Ascending aorta (tissue), 2 donors: ENCODE measurements at regions not wholly inside any gene's neighbourhood (a gene's known extent, or its start where the extent isn't known, plus 50 kb on each side); places are given as distances from the start of the nearest gene placed in this dataset.

Experiments
- DNase-seq, 2 donors: peaks; one replicate each; pipeline ENCODE4 v3.0.0-alpha.2; 2019; ENCODE audit warnings: low spot score in 2 of 2
- H3K27ac ChIP-seq, 2 donors: fragments of 200-600 bp; sonication (generic); one replicate each; pipeline ENCODE4 v1.5.1; 2016 to 2017; ENCODE audit warnings: mild to moderate bottlenecking in 1 of 2
- H3K27me3 ChIP-seq: fragments of 200-600 bp; sonication (generic); one replicate; pipeline ENCODE4 v1.5.1; 2017
- H3K36me3 ChIP-seq, 2 donors: fragments of 200-600 bp; sonication (generic); one replicate each; pipeline ENCODE4 v1.5.1; 2016
- H3K4me1 ChIP-seq, 2 donors: fragments of 200-600 bp; sonication (generic); one replicate each; pipeline ENCODE4 v1.5.1; 2016 to 2017; ENCODE audit warnings: mild to moderate bottlenecking in 1 of 2
- H3K4me3 ChIP-seq, 2 donors: fragments of 200-600 bp; sonication (generic); one replicate each; pipeline ENCODE4 v1.5.1; 2016 to 2017; ENCODE audit warnings: mild to moderate bottlenecking in 1 of 2
- H3K9me3 ChIP-seq, 2 donors: fragments of 200-600 bp; sonication (generic); one replicate each; pipeline ENCODE4 v1.5.1; 2016
- CTCF ChIP-seq, 3 experiments: fragments of 200-600 bp in 2 of 3; fragments of 450-650 bp in 1 of 3; sonication (generic) in 2 of 3; IDR thresholded peaks; one replicate each; pipeline ENCODE4 v1.5.1; 2016 to 2019; ENCODE audit warnings: antibody characterized with exemption in 3 of 3, mild to moderate bottlenecking in 1 of 3, moderate library complexity in 1 of 3
- intact Hi-C: fragments of 100-400 bp; cut with DNase I; formaldehyde crosslinking; loops from one replicate; pipeline ENCODE4 v1.15.1; 2023

- H3K4me3 ChIP-seq = no peak overlapping the region
- peaks cover 0 to 4% of the 10 kb centered on the region in 2 donors for H3K9me3 ChIP-seq
- intact Hi-C loops = no loop called here
- peak in 1 of 2 donors; percentile 12 for DNase-seq
- TF ChIP-seq CTCF (IDR thresholded peaks at IDR 0.05) = no peak
- H3K36me3 ChIP-seq = no peaks in the 10 kb centered on the region
- H3K27ac ChIP-seq = no peak overlapping the region
- no peaks in the 10 kb centered on the region for H3K4me1 ChIP-seq
- no peaks in the 10 kb centered on the region for H3K27me3 ChIP-seq
Observed at GRCh38 chr14:95811813-95812212, 64.8 kb upstream of the TUNAR start.

GRCh38 chr14:95808371-95808770 lies 68.3 kb upstream of the TUNAR start:
- intact Hi-C loops = no loop called here
- Histone ChIP-seq H3K4me3 (no peak overlapping the region), H3K36me3 (no peaks in the 10 kb centered on the region), H3K4me1 (no peaks in the 10 kb centered on the region), H3K27ac (no peak overlapping the region), H3K27me3 (no peaks in the 10 kb centered on the region), H3K9me3 (peaks cover 0 to 20% of the 10 kb centered on the region in 2 donors)
- DNase-seq = no peak
- TF ChIP-seq CTCF (IDR thresholded peaks at IDR 0.05) = no peak

GRCh38 chr14:95796788-95797187 lies 79.8 kb upstream of the TUNAR start:
- Histone ChIP-seq H3K4me1 (no peaks in the 10 kb centered on the region), H3K27ac (no peak overlapping the region), H3K36me3 (no peaks in the 10 kb centered on the region), H3K27me3 (no peaks in the 10 kb centered on the region), H3K4me3 (no peak overlapping the region), H3K9me3 (no peaks in the 10 kb centered on the region)
- no peak for DNase-seq
- intact Hi-C loops = no loop called here
- TF ChIP-seq CTCF (IDR thresholded peaks at IDR 0.05) = no peak

DNA sequence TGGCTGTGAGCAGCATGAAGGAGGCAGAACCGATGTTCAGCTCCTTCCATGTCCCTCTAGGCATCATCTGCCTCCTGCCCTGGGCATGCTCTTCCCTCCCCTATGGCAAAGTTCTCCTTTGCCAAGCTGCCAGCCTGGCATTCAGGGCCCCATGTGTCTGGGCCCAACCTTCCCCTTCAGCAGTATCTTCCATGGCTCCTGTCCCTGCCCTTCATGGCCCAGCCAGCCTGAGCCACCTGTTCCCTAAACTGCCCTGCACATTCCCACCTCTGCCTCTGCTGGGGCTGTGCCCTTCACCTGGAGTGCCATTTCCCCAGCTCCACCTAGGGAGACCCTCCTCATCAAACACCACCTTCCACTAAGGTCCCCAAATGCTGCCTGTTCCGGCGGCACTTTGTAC lies 74.0 kb upstream of the TCL1A start:
- DNase-seq = no peak
- intact Hi-C loops = no loop called here
- no peak for TF ChIP-seq CTCF (IDR thresholded peaks at IDR 0.05)

GRCh38 chr14:95786566-95786965 lies 72.6 kb upstream of the TCL1A start:
- no peak overlapping the region for H3K4me3 ChIP-seq
- H3K9me3 ChIP-seq = no peaks in the 10 kb centered on the region
- H3K36me3 ChIP-seq = no peaks in the 10 kb centered on the region
- H3K27ac ChIP-seq = no peak overlapping the region
- H3K27me3 ChIP-seq = no peaks in the 10 kb centered on the region
- H3K4me1 ChIP-seq = no peaks in the 10 kb centered on the region
- TF ChIP-seq CTCF (IDR thresholded peaks at IDR 0.05) = no peak
- DNase-seq = peak in 1 of 2 donors; percentile 3
- intact Hi-C loops = no loop called here

More for the DNA sequence above, 74.0 kb upstream of the TCL1A start:
- no peaks in the 10 kb centered on the region for H3K4me1 ChIP-seq
- H3K36me3 ChIP-seq = no peaks in the 10 kb centered on the region
- no peak overlapping the region for H3K4me3 ChIP-seq
- H3K9me3 ChIP-seq = no peaks in the 10 kb centered on the region
- no peaks in the 10 kb centered on the region for H3K27me3 ChIP-seq
- no peak overlapping the region for H3K27ac ChIP-seq

- intact Hi-C loops = no loop called here
- no peak for DNase-seq
- H3K9me3 ChIP-seq = no peaks in the 10 kb centered on the region
Observed at GRCh38 chr14:95784137-95784536, 70.2 kb upstream of the TCL1A start.

More at GRCh38 chr14:95784137-95784536, 70.2 kb upstream of the TCL1A start:
- Histone ChIP-seq H3K27ac (no peak overlapping the region), H3K4me3 (no peak overlapping the region), H3K27me3 (no peaks in the 10 kb centered on the region), H3K36me3 (no peaks in the 10 kb centered on the region), H3K4me1 (no peaks in the 10 kb centered on the region)
- no peak for TF ChIP-seq CTCF (IDR thresholded peaks at IDR 0.05)
